Activated B cell treated with CpG ODN at 0.5 μM for 24 hours (primary cell): ENCODE measurements at regions not wholly inside any gene's neighbourhood (a gene's known extent, or its start where the extent isn't known, plus 50 kb on each side); places are given as distances from the start of the nearest gene placed in this dataset.

Experiments used
- ATAC-seq: fragments of 200-7000 bp; cut with Tn5 transposase; one replicate; pipeline ENCODE4 v1.10.0; 2021; ENCODE audit warnings: low read depth, mild to moderate bottlenecking, moderate library complexity
- CTCF ChIA-PET: fragments of 350-600 bp; sonication (Branson Sonifier 250); formaldehyde crosslinking; loops from one replicate; lab custom pipeline; 2021; ENCODE audit warnings: antibody characterized with exemption; lab: Charles Lee
- POLR2A ChIA-PET: fragments of 350-600 bp; sonication (Branson Sonifier 250); formaldehyde crosslinking; loops from one replicate; lab custom pipeline; 2021; ENCODE audit warnings: antibody characterized with exemption; lab: Charles Lee
- DNase-seq: peaks from one replicate; pipeline ENCODE4 v3.0.0; 2022
- H3K27ac Mint-ChIP-seq: one replicate; pipeline ENCODE4 v1.8.0; 2020; ENCODE audit warnings: mixed read lengths
- H3K27me3 Mint-ChIP-seq: one replicate; pipeline ENCODE4 v1.8.0; 2021; ENCODE audit warnings: mixed read lengths
- H3K36me3 Mint-ChIP-seq: one replicate; pipeline ENCODE4 v1.8.0; 2021; ENCODE audit warnings: low read depth, mixed read lengths
- H3K4me1 Mint-ChIP-seq: one replicate; pipeline ENCODE4 v1.8.0; 2021; ENCODE audit warnings: mixed read lengths
- H3K4me3 Mint-ChIP-seq: one replicate; pipeline ENCODE4 v1.8.0; 2020; ENCODE audit warnings: mild to moderate bottlenecking, mixed read lengths
- H3K9me3 Mint-ChIP-seq: one replicate; pipeline ENCODE4 v1.8.0; 2020; ENCODE audit warnings: mixed read lengths
- CTCF ChIP-seq: fragments of 200-600 bp; IDR thresholded peaks from one replicate; pipeline ENCODE4 v1.8.0; 2022; ENCODE audit warnings: antibody characterized with exemption, mild to moderate bottlenecking
- intact Hi-C: fragments of 100-400 bp; cut with micrococcal nuclease; formaldehyde crosslinking; loops from one replicate; pipeline ENCODE4 v1.15.1; 2024

DNA sequence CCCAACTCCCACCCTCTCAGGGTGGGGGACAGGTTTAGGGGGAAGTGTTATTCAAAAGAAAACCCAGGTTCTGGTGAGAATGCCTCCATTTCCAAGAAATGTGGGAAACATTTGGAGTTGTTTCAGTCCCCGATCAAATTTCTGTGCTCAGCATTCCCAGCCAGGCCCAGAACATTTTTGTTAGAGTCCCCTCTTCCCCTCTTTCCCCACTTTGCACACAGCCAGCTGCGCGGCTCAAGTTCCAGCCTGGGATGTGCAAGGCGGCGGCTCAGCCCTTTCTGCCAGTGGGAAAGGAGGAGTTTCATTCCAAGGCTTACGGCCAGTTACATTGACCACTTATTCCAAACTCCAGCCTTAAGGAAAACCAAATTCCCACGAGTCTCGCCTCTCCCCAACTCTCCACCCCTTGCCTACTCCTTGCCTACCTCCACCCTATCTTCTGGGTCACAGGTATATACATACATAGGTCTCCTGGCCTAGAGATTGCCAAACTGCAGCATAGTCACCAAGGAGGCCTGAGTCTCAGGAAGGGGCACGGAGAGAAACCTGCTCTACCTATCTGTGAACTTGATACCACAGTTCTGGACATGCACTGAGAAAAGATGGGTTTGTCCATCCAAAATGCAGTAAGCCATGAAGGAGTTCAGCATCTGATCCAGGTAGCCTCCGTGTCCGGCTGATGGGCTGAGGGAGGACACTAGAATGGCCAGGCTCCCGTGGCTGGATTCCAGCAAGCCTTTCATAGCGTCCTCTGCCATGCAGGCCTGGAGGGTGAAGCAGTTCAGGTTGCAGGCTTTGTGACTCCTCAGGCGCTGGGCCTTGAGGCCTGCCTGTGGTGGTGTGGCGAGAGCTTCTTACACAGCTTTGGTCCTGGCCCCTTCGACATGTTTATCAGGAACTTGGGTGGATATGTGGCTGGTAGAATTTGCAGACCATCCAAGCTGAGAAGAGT is 154.5 kb downstream of the ZFP36L2 start:
- Mint-ChIP-seq H3K27ac (no peak overlapping the region), H3K9me3 (no peaks in the 10 kb centered on the region), H3K36me3 (no peaks in the 10 kb centered on the region), H3K4me3 (no peak overlapping the region), H3K4me1 (no peaks in the 10 kb centered on the region), H3K27me3 (no peaks in the 10 kb centered on the region)
- intact Hi-C loops: no loop called here
- DNase-seq (no peak), ATAC-seq (no peak)
- ChIA-PET CTCF (no interaction called here), POLR2A (no interaction called here)
- TF ChIP-seq CTCF: no peak

GRCh38 chr2:43070676-43071502 is 155.5 kb downstream of the ZFP36L2 start:
- Mint-ChIP-seq H3K27me3 (no peaks in the 10 kb centered on the region), H3K36me3 (no peaks in the 10 kb centered on the region), H3K4me3 (no peak overlapping the region), H3K4me1 (no peaks in the 10 kb centered on the region), H3K27ac (no peak overlapping the region), H3K9me3 (no peaks in the 10 kb centered on the region)
- TF ChIP-seq CTCF: no peak
- ChIA-PET POLR2A (no interaction called here), CTCF (no interaction called here)
- ATAC-seq: no peak
- DNase-seq: no peak
- intact Hi-C loops: no loop called here

- DNase-seq: no peak
- no peak overlapping the region for H3K4me3 Mint-ChIP-seq
- ATAC-seq: no peak
- H3K36me3 Mint-ChIP-seq: no peaks in the 10 kb centered on the region
- H3K4me1 Mint-ChIP-seq: no peaks in the 10 kb centered on the region
- POLR2A ChIA-PET: interaction anchor here (0.6 kb wide), 1 partner anchor 48 kb away, joined by 4 read pairs; no protein-coding TSS in a partner anchor
- no peaks in the 10 kb centered on the region for H3K9me3 Mint-ChIP-seq
- no peak overlapping the region for H3K27ac Mint-ChIP-seq
- TF ChIP-seq CTCF: no peak
- CTCF ChIA-PET: no interaction called here
- no peaks in the 10 kb centered on the region for H3K27me3 Mint-ChIP-seq
- intact Hi-C loops: no loop called here
Observed at GRCh38 chr2:43070030-43070429, 156.4 kb downstream of the ZFP36L2 start.

GRCh38 chr2:43068631-43069517 is 157.5 kb downstream of the ZFP36L2 start:
- no peak overlapping the region for H3K4me3 Mint-ChIP-seq
- ChIA-PET POLR2A (no interaction called here), CTCF (no interaction called here)
- H3K27ac Mint-ChIP-seq: no peak overlapping the region
- intact Hi-C loops: no loop called here
- no peaks in the 10 kb centered on the region for H3K36me3 Mint-ChIP-seq
- H3K4me1 Mint-ChIP-seq: no peaks in the 10 kb centered on the region
- H3K27me3 Mint-ChIP-seq: no peaks in the 10 kb centered on the region
- DNase-seq (no peak), ATAC-seq (no peak)
- H3K9me3 Mint-ChIP-seq: no peaks in the 10 kb centered on the region
- no peak for TF ChIP-seq CTCF
